ENCODE measurements at regions not wholly inside any gene's neighbourhood (a gene's known extent, or its start where the extent isn't known, plus 50 kb on each side); places are given as distances from the start of the nearest gene placed in this dataset.

GRCh38 chr3:162073422-162073975 is 576.9 kb downstream of the OTOL1 start:
- Histone ChIP-seq H3K4me3 (no peak overlapping the region), H3K27ac (no peak overlapping the region)

GRCh38 chr3:162077108-162077507 is 580.5 kb downstream of the OTOL1 start:
- H3K4me3 ChIP-seq, result no peak overlapping the region
- H3K27ac ChIP-seq, result no peak overlapping the region

GRCh38 chr3:162082516-162082915 is 585.9 kb downstream of the OTOL1 start:
- no peak overlapping the region for H3K27ac ChIP-seq
- no peak overlapping the region for H3K4me3 ChIP-seq

- H3K4me3 ChIP-seq, result no peak overlapping the region
- no peak overlapping the region for H3K27ac ChIP-seq
These were observed 590.8 kb downstream of the OTOL1 start for GRCh38 chr3:162087361-162087760.

GRCh38 chr3:162092751-162093150 is 596.1 kb downstream of the OTOL1 start:
- Histone ChIP-seq H3K27ac (no peak overlapping the region), H3K4me3 (no peak overlapping the region)

- Histone ChIP-seq H3K27ac (no peak overlapping the region), H3K4me3 (no peak overlapping the region)
These were observed 597.7 kb downstream of the OTOL1 start for GRCh38 chr3:162094301-162094700.

GRCh38 chr3:162096874-162097273 is 600.3 kb downstream of the OTOL1 start:
- Histone ChIP-seq H3K4me3 (no peak overlapping the region), H3K27ac (no peak overlapping the region)

- Histone ChIP-seq H3K27ac (no peak overlapping the region), H3K4me3 (no peak overlapping the region)
These were observed 607.2 kb downstream of the OTOL1 start for GRCh38 chr3:162103808-162104207.

- Histone ChIP-seq H3K4me3 (no peak overlapping the region), H3K27ac (no peak overlapping the region)
These were observed 615.3 kb downstream of the OTOL1 start for GRCh38 chr3:162111861-162112260.

- no peak overlapping the region for H3K4me3 ChIP-seq
- no peak overlapping the region for H3K27ac ChIP-seq
These were observed 616.1 kb downstream of the OTOL1 start for GRCh38 chr3:162112719-162113118.

- Histone ChIP-seq H3K27ac (no peak overlapping the region), H3K4me3 (no peak overlapping the region)
These were observed 621.4 kb downstream of the OTOL1 start for GRCh38 chr3:162117961-162118360.

GRCh38 chr3:162119651-162120050 is 623.0 kb downstream of the OTOL1 start:
- Histone ChIP-seq H3K27ac (no peak overlapping the region), H3K4me3 (no peak overlapping the region)

GRCh38 chr3:162122405-162122804 is 625.8 kb downstream of the OTOL1 start:
- Histone ChIP-seq H3K4me3 (no peak overlapping the region), H3K27ac (no peak overlapping the region)

- Histone ChIP-seq H3K4me3 (no peak overlapping the region), H3K27ac (no peak overlapping the region)
These were observed 629.2 kb downstream of the OTOL1 start for GRCh38 chr3:162125790-162126189.

GRCh38 chr3:162130582-162130981 is 634.0 kb downstream of the OTOL1 start:
- Histone ChIP-seq H3K27ac (no peak overlapping the region), H3K4me3 (no peak overlapping the region)

- Histone ChIP-seq H3K27ac (no peak overlapping the region), H3K4me3 (no peak overlapping the region)
These were observed 636.4 kb downstream of the OTOL1 start for GRCh38 chr3:162132981-162133380.

GRCh38 chr3:162134571-162134970 is 638.0 kb downstream of the OTOL1 start:
- Histone ChIP-seq H3K4me3 (no peak overlapping the region), H3K27ac (no peak overlapping the region)

- Histone ChIP-seq H3K4me3 (no peak overlapping the region), H3K27ac (no peak overlapping the region)
These were observed 639.5 kb downstream of the OTOL1 start for GRCh38 chr3:162136136-162136535.

- Histone ChIP-seq H3K4me3 (no peak overlapping the region), H3K27ac (no peak overlapping the region)
These were observed 641.9 kb downstream of the OTOL1 start for GRCh38 chr3:162138509-162138908.

GRCh38 chr3:162139841-162140240 is 643.2 kb downstream of the OTOL1 start:
- Histone ChIP-seq H3K4me3 (no peak overlapping the region), H3K27ac (no peak overlapping the region)

GRCh38 chr3:162141272-162141791 is 644.7 kb downstream of the OTOL1 start:
- H3K27ac ChIP-seq, result no peak overlapping the region

GRCh38 chr3:162142511-162142910 is 645.9 kb downstream of the OTOL1 start:
- no peak overlapping the region for H3K27ac ChIP-seq
- H3K4me3 ChIP-seq, result no peak overlapping the region

More at GRCh38 chr3:162141272-162141791, 644.7 kb downstream of the OTOL1 start:
- no peak overlapping the region for H3K4me3 ChIP-seq

All from skin epidermis (tissue), 12 donors.